HUDEP-2 (cell line): ENCODE measurements at regions not wholly inside any gene's neighbourhood (a gene's known extent, or its start where the extent isn't known, plus 50 kb on each side); places are given as distances from the start of the nearest gene placed in this dataset.
"Not testable (repeated sequence)": the region's sequence is repeated elsewhere in the genome, so short reads cannot be mapped to it uniquely, and the experiment has no call there.

ENCODE experiments used
- DNase-seq, 76 experiments: peaks; one replicate each; lab custom pipeline; 2025; ENCODE audit not compliant: unreplicated experiment in 76 of 76; lab: John Stamatoyannopoulos, UW

- no peak for DNase-seq
Observed at GRCh38 chrX:20718592-20719380, 452.1 kb upstream of the RPS6KA3 start.

- DNase-seq: no peak
Observed at GRCh38 chrX:20715176-20715575, 448.5 kb upstream of the RPS6KA3 start.

GRCh38 chrX:20712811-20713210 is 446.1 kb upstream of the RPS6KA3 start:
- no peak for DNase-seq

- no peak for DNase-seq
Observed at GRCh38 chrX:20711366-20711765, 444.7 kb upstream of the RPS6KA3 start.

GRCh38 chrX:20693078-20693477 is 426.4 kb upstream of the RPS6KA3 start:
- DNase-seq: no peak

GRCh38 chrX:20686256-20686655 is 419.5 kb upstream of the RPS6KA3 start:
- no peak for DNase-seq

GRCh38 chrX:20685652-20686051 is 418.9 kb upstream of the RPS6KA3 start:
- DNase-seq: no peak

- no peak for DNase-seq
Observed at GRCh38 chrX:20681683-20682082, 415.0 kb upstream of the RPS6KA3 start.

GRCh38 chrX:20680998-20681397 is 414.3 kb upstream of the RPS6KA3 start:
- no peak for DNase-seq

- no peak for DNase-seq
Observed at GRCh38 chrX:20672476-20672875, 405.8 kb upstream of the RPS6KA3 start.

- DNase-seq: not testable (repeated sequence)
Observed at GRCh38 chrX:20671746-20672145, 405.0 kb upstream of the RPS6KA3 start.

GRCh38 chrX:20670611-20671010 is 403.9 kb upstream of the RPS6KA3 start:
- no peak for DNase-seq

- no peak for DNase-seq
Observed at GRCh38 chrX:20668550-20668949, 401.8 kb upstream of the RPS6KA3 start.

GRCh38 chrX:20666331-20666730 is 399.6 kb upstream of the RPS6KA3 start:
- DNase-seq: no peak

GRCh38 chrX:20665481-20665880 is 398.8 kb upstream of the RPS6KA3 start:
- no peak for DNase-seq

GRCh38 chrX:20664774-20665173 is 398.1 kb upstream of the RPS6KA3 start:
- DNase-seq: no peak

GRCh38 chrX:20664131-20664530 is 397.4 kb upstream of the RPS6KA3 start:
- DNase-seq: no peak

GRCh38 chrX:20663336-20663735 is 396.6 kb upstream of the RPS6KA3 start:
- DNase-seq: no peak

- no peak for DNase-seq
Observed at GRCh38 chrX:20656721-20657120, 390.0 kb upstream of the RPS6KA3 start.

GRCh38 chrX:20654596-20655106 is 387.9 kb upstream of the RPS6KA3 start:
- DNase-seq: no peak

- no peak for DNase-seq
Observed at GRCh38 chrX:20653070-20653469, 386.4 kb upstream of the RPS6KA3 start.

GRCh38 chrX:20641954-20642353 is 375.2 kb upstream of the RPS6KA3 start:
- no peak for DNase-seq

GRCh38 chrX:20639115-20639514 is 372.4 kb upstream of the RPS6KA3 start:
- DNase-seq: no peak
